ENCODE measurements at regions not wholly inside any gene's neighbourhood (a gene's known extent, or its start where the extent isn't known, plus 50 kb on each side); places are given as distances from the start of the nearest gene placed in this dataset.

DNA sequence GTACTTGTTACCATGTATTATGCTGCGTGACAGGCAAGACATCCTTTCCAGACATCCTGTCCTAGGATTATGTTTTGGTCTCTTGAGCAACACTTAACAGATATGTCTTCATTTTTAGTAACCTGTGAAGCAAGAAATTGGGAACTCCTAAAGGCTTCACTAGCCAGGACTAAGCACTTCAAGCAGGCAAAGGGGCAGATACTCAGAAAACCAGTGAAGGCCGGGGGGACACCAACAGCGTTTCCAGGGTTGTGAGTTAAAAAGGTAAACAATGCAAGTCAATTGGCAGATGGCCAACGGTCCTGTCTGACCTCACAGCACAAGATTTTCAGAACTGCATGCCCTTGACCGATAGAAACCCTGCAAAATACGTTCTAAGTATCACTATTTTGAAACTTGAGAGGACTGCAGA lies 77.6 kb upstream of the SFMBT2 start:
- Histone ChIP-seq H3K4me3 (no peak overlapping the region), H3K9ac (ENCODE audit: low read depth in 2 of 2, low read length in 2 of 2) (no peak overlapping the region), H3K27ac (no peak overlapping the region), H3K9me3 (no peaks in the 10 kb centered on the region), H3K36me3 (no peaks in the 10 kb centered on the region), H3K27me3 (no peaks in the 10 kb centered on the region), H3K4me1 (no peaks in the 10 kb centered on the region)
- TF ChIP-seq, protein P1, sequence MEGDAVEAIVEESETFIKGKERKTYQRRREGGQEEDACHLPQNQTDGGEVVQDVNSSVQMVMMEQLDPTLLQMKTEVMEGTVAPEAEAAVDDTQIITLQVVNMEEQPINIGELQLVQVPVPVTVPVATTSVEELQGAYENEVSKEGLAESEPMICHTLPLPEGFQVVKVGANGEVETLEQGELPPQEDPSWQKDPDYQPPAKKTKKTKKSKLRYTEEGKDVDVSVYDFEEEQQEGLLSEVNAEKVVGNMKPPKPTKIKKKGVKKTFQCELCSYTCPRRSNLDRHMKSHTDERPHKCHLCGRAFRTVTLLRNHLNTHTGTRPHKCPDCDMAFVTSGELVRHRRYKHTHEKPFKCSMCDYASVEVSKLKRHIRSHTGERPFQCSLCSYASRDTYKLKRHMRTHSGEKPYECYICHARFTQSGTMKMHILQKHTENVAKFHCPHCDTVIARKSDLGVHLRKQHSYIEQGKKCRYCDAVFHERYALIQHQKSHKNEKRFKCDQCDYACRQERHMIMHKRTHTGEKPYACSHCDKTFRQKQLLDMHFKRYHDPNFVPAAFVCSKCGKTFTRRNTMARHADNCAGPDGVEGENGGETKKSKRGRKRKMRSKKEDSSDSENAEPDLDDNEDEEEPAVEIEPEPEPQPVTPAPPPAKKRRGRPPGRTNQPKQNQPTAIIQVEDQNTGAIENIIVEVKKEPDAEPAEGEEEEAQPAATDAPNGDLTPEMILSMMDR (IDR thresholded peaks at IDR 0.05): no peak
- intact Hi-C loops (cut with DNase I): no loop called here
- no peak for DNase-seq

DNA sequence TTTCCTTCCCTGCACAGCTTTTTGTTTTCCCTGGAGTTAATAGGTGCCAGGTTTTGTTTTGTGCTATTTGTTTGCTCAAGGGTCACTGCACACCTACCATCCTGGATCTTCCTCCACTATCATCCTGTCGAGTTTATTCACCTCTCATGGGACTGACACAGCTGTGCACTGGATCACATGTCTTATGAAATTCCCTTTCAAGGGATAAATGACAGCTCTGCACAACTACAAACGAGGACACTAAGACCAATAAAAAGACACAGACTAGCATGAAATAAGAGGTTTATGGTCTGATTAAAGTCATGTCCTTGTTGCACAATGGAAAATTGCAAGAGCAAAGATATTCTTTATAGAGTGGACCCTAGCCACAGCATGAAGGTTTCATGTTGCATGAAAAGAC lies 76.7 kb upstream of the SFMBT2 start:
- no peak overlapping the region for H3K4me3 ChIP-seq
- DNase-seq: no peak
- intact Hi-C loops (cut with DNase I): no loop called here
- no peak overlapping the region for H3K9ac ChIP-seq (ENCODE audit: low read depth in 2 of 2, low read length in 2 of 2)
- H3K9me3 ChIP-seq: no peaks in the 10 kb centered on the region
- TF ChIP-seq, protein P1 (IDR thresholded peaks at IDR 0.05): no peak
- no peaks in the 10 kb centered on the region for H3K27me3 ChIP-seq
- no peaks in the 10 kb centered on the region for H3K36me3 ChIP-seq
- no peak overlapping the region for H3K27ac ChIP-seq
- no peaks in the 10 kb centered on the region for H3K4me1 ChIP-seq

DNA sequence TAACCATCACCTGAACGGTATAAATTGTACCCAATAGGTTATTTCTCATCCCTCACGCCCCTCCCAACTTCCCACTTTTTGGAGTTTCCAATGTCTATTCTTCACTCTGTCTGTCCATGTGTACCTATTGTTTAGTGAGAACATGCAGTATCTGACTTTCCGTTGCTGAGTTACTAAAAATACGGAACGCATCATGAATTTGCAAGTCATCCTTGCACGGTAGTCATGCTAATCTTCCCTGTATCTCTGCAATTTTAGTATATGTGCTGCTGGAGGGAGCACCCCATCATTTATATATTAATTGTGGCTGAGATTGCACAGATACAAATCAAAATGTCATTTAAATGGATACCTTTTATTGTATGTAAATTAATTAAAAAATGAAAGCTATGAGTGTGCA lies 75.7 kb upstream of the SFMBT2 start:
- intact Hi-C loops (cut with DNase I): no loop called here
- no peaks in the 10 kb centered on the region for H3K27me3 ChIP-seq
- H3K9ac ChIP-seq (ENCODE audit: low read depth in 2 of 2, low read length in 2 of 2): no peak overlapping the region
- no peak overlapping the region for H3K27ac ChIP-seq
- H3K36me3 ChIP-seq: no peaks in the 10 kb centered on the region
- H3K4me3 ChIP-seq: no peak overlapping the region
- H3K9me3 ChIP-seq: no peaks in the 10 kb centered on the region
- no peaks in the 10 kb centered on the region for H3K4me1 ChIP-seq
- TF ChIP-seq, protein P1 (IDR thresholded peaks at IDR 0.05): no peak
- no peak for DNase-seq

DNA sequence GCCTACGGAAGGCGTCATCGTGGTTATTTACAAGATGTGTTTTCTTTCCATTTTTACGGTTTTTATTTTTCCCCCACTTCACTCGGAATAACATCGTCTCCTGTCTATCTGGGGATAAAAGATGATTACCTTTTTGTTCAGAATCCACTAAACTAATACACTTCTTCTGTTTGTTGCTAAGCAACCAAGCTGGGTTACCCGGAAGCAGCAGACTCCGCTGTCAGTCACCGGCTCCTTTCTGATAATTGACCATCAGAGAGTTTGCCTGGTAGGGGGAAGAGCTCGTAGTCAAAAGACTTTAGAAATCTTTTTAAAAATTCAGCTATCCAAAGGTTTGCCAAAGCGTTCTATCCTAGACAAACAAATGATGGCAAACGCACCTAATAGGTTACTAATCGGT lies 75.0 kb upstream of the SFMBT2 start:
- intact Hi-C loops (cut with DNase I): no loop called here
- Histone ChIP-seq H3K4me1 (no peaks in the 10 kb centered on the region), H3K36me3 (no peaks in the 10 kb centered on the region), H3K9me3 (no peaks in the 10 kb centered on the region), H3K9ac (ENCODE audit: low read depth in 2 of 2, low read length in 2 of 2) (no peak overlapping the region), H3K4me3 (no peak overlapping the region), H3K27me3 (no peaks in the 10 kb centered on the region), H3K27ac (no peak overlapping the region)
- no peak for DNase-seq
- TF ChIP-seq, protein P1 (IDR thresholded peaks at IDR 0.05): no peak

DNA sequence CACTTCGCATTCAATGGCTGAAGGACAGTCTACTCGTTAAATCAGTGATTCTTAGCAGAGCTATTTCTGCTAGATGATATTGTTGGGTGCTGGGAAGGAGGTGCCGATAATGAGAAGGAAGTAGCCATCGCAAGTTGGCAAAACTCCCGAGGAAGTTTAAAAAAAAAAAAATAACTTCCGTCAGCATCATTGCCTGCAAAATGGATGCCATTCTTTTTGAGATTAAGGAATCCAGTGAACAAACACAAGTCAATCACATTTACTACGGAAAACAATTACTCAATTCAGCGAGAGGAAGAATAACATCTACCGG lies 74.4 kb upstream of the SFMBT2 start:
- Histone ChIP-seq H3K36me3 (no peaks in the 10 kb centered on the region), H3K4me1 (no peaks in the 10 kb centered on the region), H3K27me3 (no peaks in the 10 kb centered on the region), H3K9ac (ENCODE audit: low read depth in 2 of 2, low read length in 2 of 2) (no peak overlapping the region), H3K9me3 (no peaks in the 10 kb centered on the region), H3K4me3 (no peak overlapping the region), H3K27ac (peak overlapping the region; percentile 14)
- intact Hi-C loops (cut with DNase I): no loop called here
- TF ChIP-seq, protein P1 (IDR thresholded peaks at IDR 0.05): no peak
- DNase-seq: no peak

Data from colonic mucosa (tissue), 4 donors.